DND-41 (cell line): ENCODE measurements at regions not wholly inside any gene's neighbourhood (a gene's known extent, or its start where the extent isn't known, plus 50 kb on each side); places are given as distances from the start of the nearest gene placed in this dataset.

Experiments
- ATAC-seq: fragments of 200-7000 bp; cut with Tn5 transposase; 3 replicates; pipeline ENCODE4 v1.9.1; 2021; ENCODE audit warnings: low read depth; ENCODE audit not compliant: insufficient read depth
- DNase-seq: peaks from one replicate; pipeline ENCODE4 v3.0.0-alpha.2; 2020
- H2AFZ ChIP-seq: 2 replicates; pipeline ENCODE4 v1.6.0; 2012; ENCODE audit warnings: low read depth, low read length
- H3K27ac ChIP-seq: 2 replicates; pipeline ENCODE4 v1.5.1; 2012; ENCODE audit warnings: low read length, inconsistent platforms
- H3K27me3 ChIP-seq: fragments of 200-600 bp; sonication (generic); 2 replicates; pipeline ENCODE4 v1.6.0; 2012; ENCODE audit warnings: low read length, mild to moderate bottlenecking, inconsistent platforms; ENCODE audit not compliant: insufficient read depth, poor library complexity
- H3K36me3 ChIP-seq: 2 replicates; pipeline ENCODE4 v1.5.1; 2012; ENCODE audit warnings: low read length, inconsistent platforms; ENCODE audit not compliant: insufficient read depth
- H3K4me1 ChIP-seq: 2 replicates; pipeline ENCODE4 v1.5.1; 2012; ENCODE audit warnings: mild to moderate bottlenecking, low read length; ENCODE audit not compliant: insufficient read depth
- H3K4me2 ChIP-seq: 2 replicates; pipeline ENCODE4 v1.6.0; 2012; ENCODE audit warnings: mild to moderate bottlenecking, moderate library complexity, low read length, inconsistent platforms; ENCODE audit not compliant: insufficient read depth
- H3K4me3 ChIP-seq, 2 experiments: fragments of 200-600 bp in 1 of 2; shearing (Covaris generic) in 1 of 2; 2 replicates each; pipeline ENCODE4 v1.5.1; 2012 to 2016; ENCODE audit warnings: inconsistent platforms in 2 of 2, low read length in 2 of 2, mild to moderate bottlenecking in 2 of 2, low read depth in 1 of 2, moderate library complexity in 1 of 2
- H3K79me2 ChIP-seq: 2 replicates; pipeline ENCODE4 v1.6.0; 2012; ENCODE audit warnings: low read length, inconsistent platforms; ENCODE audit not compliant: insufficient read depth
- H3K9ac ChIP-seq: 2 replicates; pipeline ENCODE4 v1.6.0; 2012; ENCODE audit warnings: low read depth, mild to moderate bottlenecking, inconsistent platforms, low read length, moderate library complexity
- H3K9me3 ChIP-seq: 2 replicates; pipeline ENCODE4 v1.5.1; 2012; ENCODE audit warnings: low read length, moderate library complexity, mild to moderate bottlenecking, inconsistent platforms; ENCODE audit not compliant: insufficient read depth, severe bottlenecking
- H4K20me1 ChIP-seq: 2 replicates; pipeline ENCODE4 v1.6.0; 2012; ENCODE audit warnings: low read length; ENCODE audit not compliant: insufficient read depth
- CTCF ChIP-seq: IDR thresholded peaks from 2 replicates; pipeline ENCODE4 v1.5.1; 2012; ENCODE audit warnings: borderline replicate concordance, low read length, moderate library complexity, mild to moderate bottlenecking; ENCODE audit not compliant: poor library complexity, severe bottlenecking; ENCODE audit errors: extremely low read depth
- EZH2 ChIP-seq: IDR thresholded peaks from 3 replicates; pipeline ENCODE4 v1.6.1; 2012; ENCODE audit warnings: borderline replicate concordance, low read depth, mild to moderate bottlenecking, moderate library complexity, low read length, inconsistent platforms; ENCODE audit not compliant: severe bottlenecking

DNA sequence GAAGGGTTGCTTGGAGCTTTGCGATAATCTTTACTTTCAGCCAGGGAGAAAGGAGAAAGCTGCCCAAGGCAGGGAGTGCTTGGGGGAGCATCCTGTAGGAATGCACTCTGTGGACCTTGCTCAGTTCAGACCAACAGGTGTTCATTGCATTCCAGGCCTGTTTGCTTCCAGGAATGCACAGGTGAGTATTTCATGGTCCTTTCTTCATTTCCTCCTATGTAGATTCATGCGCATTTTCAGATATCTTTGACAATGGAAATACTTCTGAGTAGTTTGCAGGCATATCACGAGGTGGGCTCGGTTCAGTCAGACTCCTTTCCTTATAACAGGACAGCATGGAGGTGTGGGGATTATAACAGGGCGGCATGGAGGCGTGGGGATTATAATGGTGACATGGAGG, 254.8 kb downstream of the FGF9 start:
- Histone ChIP-seq H3K9me3 (no peaks in the 10 kb centered on the region), H3K4me2 (no peak overlapping the region), H3K36me3 (no peaks in the 10 kb centered on the region), H3K79me2 (no peaks in the 10 kb centered on the region), H3K9ac (no peak overlapping the region), H3K27me3 (peaks cover 7% of the 10 kb centered on the region), H3K4me1 (no peaks in the 10 kb centered on the region), H2AFZ (no peak overlapping the region), H3K27ac (no peak overlapping the region), H3K4me3 (no peak overlapping the region), H4K20me1 (no peaks in the 10 kb centered on the region)
- no peak for DNase-seq
- TF ChIP-seq CTCF (no peak), EZH2 (no peak)
- ATAC-seq, result no peak

- Histone ChIP-seq H3K4me1 (no peaks in the 10 kb centered on the region), H3K4me2 (no peak overlapping the region), H3K4me3 (no peak overlapping the region), H3K9me3 (no peaks in the 10 kb centered on the region), H3K9ac (no peak overlapping the region), H3K36me3 (no peaks in the 10 kb centered on the region), H2AFZ (no peak overlapping the region), H4K20me1 (no peaks in the 10 kb centered on the region), H3K79me2 (no peaks in the 10 kb centered on the region), H3K27ac (no peak overlapping the region), H3K27me3 (peaks cover 14% of the 10 kb centered on the region)
- ATAC-seq (no peak), DNase-seq (no peak)
- TF ChIP-seq CTCF, result no peak
These were observed 258.5 kb downstream of the FGF9 start for GRCh38 chr13:21929400-21929799.

DNA sequence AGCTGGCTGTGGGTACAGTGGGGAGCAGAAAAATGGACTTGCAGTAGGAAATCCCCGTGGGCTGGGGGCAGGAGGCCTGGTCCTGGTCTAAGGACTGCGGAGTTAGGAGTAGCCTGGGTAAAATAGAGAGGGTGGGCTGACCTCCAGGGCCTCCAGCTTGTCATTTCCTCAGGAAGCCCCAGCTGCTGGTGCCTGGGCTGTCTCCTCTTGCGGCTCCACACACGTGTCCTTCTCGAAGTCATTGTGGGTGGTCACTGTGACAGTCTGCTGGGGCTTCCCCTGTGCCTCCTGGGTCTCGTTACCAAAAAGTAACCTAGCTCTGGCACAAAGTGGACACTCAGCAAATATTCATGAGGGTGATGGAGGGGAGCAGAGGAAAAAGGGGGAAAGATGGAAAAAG, 259.7 kb downstream of the FGF9 start:
- Histone ChIP-seq H3K4me2 (no peak overlapping the region), H3K27ac (no peak overlapping the region), H2AFZ (no peak overlapping the region), H3K9me3 (no peaks in the 10 kb centered on the region), H3K36me3 (no peaks in the 10 kb centered on the region), H3K9ac (no peak overlapping the region), H3K79me2 (no peaks in the 10 kb centered on the region), H4K20me1 (no peaks in the 10 kb centered on the region), H3K4me1 (no peaks in the 10 kb centered on the region), H3K4me3 (no peak overlapping the region), H3K27me3 (peaks cover 12% of the 10 kb centered on the region)
- no peak for ATAC-seq
- DNase-seq, result no peak
- no peak for TF ChIP-seq EZH2
- TF ChIP-seq CTCF, result no peak

DNA sequence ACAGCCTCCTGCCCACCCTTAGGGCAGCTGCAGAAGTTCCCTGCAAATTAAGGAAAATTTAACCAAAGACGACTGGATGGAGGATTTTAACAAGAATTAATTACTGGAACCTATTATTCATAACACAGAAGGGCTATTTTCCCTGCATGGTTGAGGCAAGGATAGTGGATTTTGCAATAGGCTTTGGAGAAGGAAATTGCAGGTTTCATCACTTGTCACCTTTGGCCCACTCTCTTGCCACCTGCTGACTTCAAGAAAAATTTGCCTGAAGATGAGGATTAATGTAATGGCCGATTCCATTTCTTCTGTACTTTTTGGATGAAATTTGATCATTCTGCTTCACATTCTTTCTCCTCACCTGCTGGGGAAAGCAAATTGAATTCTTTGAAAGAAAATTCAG, 261.7 kb downstream of the FGF9 start:
- Histone ChIP-seq H2AFZ (no peak overlapping the region), H3K4me3 (no peak overlapping the region), H3K4me1 (no peaks in the 10 kb centered on the region), H3K9ac (no peak overlapping the region), H3K79me2 (no peaks in the 10 kb centered on the region), H3K27me3 (peaks cover 11% of the 10 kb centered on the region), H4K20me1 (no peaks in the 10 kb centered on the region), H3K9me3 (no peaks in the 10 kb centered on the region), H3K27ac (no peak overlapping the region), H3K4me2 (no peak overlapping the region), H3K36me3 (no peaks in the 10 kb centered on the region)
- no peak for TF ChIP-seq EZH2
- TF ChIP-seq CTCF, result no peak
- ATAC-seq, result no peak
- no peak for DNase-seq
